Mucosa of descending colon (tissue), 3 donors: ENCODE measurements at regions not wholly inside any gene's neighbourhood (a gene's known extent, or its start where the extent isn't known, plus 50 kb on each side); places are given as distances from the start of the nearest gene placed in this dataset.
"Not testable (repeated sequence)": the region's sequence is repeated elsewhere in the genome, so short reads cannot be mapped to it uniquely, and the experiment has no call there.

Experiments
- ATAC-seq: fragments of 200-7000 bp; cut with Tn5 transposase; one replicate; pipeline ENCODE4 v1.9.1; 2020; ENCODE audit warnings: mild to moderate bottlenecking, moderate library complexity
- DNase-seq, 3 donors: peaks; one replicate each; pipeline ENCODE4 v3.0.0-alpha.2; 2020
- H3K36me3 ChIP-seq: fragments of 200-600 bp; one replicate; pipeline ENCODE4 v1.8.0; 2021; ENCODE audit warnings: low read depth, mild to moderate bottlenecking
- H3K4me1 ChIP-seq: fragments of 200-600 bp; one replicate; pipeline ENCODE4 v1.8.0; 2021; ENCODE audit warnings: low read depth, mild to moderate bottlenecking
- H3K4me3 ChIP-seq: fragments of 200-600 bp; one replicate; pipeline ENCODE4 v1.8.0; 2021; ENCODE audit warnings: mild to moderate bottlenecking
- H3K9me3 ChIP-seq: fragments of 200-600 bp; one replicate; pipeline ENCODE4 v1.8.0; 2021; ENCODE audit warnings: mild to moderate bottlenecking
- CTCF ChIP-seq: fragments of 200-600 bp; IDR thresholded peaks from one replicate; pipeline ENCODE4 v1.8.0; 2022; ENCODE audit warnings: antibody characterized with exemption, mild to moderate bottlenecking
- intact Hi-C, 2 donors: fragments of 100-400 bp; cut with DNase I in 1 of 2; cut with micrococcal nuclease in 1 of 2; formaldehyde crosslinking; loops; one replicate each; pipeline versions ENCODE4 v1.11.0 to v1.11.1; 2022; cut with DNase I, micrococcal nuclease
- donor health status: DM: no; HTN: no; CAD: no; lungs with moderate emphysema.
- donor health status: DM: no; HTN: no; CAD: no.
- donor health status: DM: no; HTN: yes; CAD: no.

- H3K9me3 ChIP-seq, result no peaks in the 10 kb centered on the region
- no peak for TF ChIP-seq CTCF
- no peaks in the 10 kb centered on the region for H3K4me1 ChIP-seq
- H3K4me3 ChIP-seq, result no peak overlapping the region
- ATAC-seq (no peak), DNase-seq (peak in 1 of 3 donors; percentile 34)
- H3K36me3 ChIP-seq, result no peaks in the 10 kb centered on the region
- intact Hi-C loops, result no loop called here
Measured at GRCh38 chr1:193884848-193885558, 698.6 kb upstream of the B3GALT2 start.

- peaks cover 13% of the 10 kb centered on the region for H3K9me3 ChIP-seq
- H3K4me3 ChIP-seq, ATAC-seq, DNase-seq, intact Hi-C loops, H3K36me3 ChIP-seq, H3K4me1 ChIP-seq: not testable (repeated sequence)
Measured at GRCh38 chr1:193877920-193878319, 691.5 kb upstream of the B3GALT2 start.

- DNase-seq (no peak), ATAC-seq (no peak)
- H3K36me3 ChIP-seq, result no peaks in the 10 kb centered on the region
- intact Hi-C loops, result no loop called here
- no peak for TF ChIP-seq CTCF
- no peaks in the 10 kb centered on the region for H3K9me3 ChIP-seq
- H3K4me3 ChIP-seq, result no peak overlapping the region
- H3K4me1 ChIP-seq, result no peaks in the 10 kb centered on the region
Measured at GRCh38 chr1:193868425-193868824, 682.0 kb upstream of the B3GALT2 start.

GRCh38 chr1:193856261-193856660, 669.8 kb upstream of the B3GALT2 start:
- H3K4me3 ChIP-seq, result no peak overlapping the region
- no peak for DNase-seq
- TF ChIP-seq CTCF, result no peak
- ATAC-seq, result no peak
- no peaks in the 10 kb centered on the region for H3K36me3 ChIP-seq
- intact Hi-C loops, result no loop called here
- no peaks in the 10 kb centered on the region for H3K4me1 ChIP-seq
- no peaks in the 10 kb centered on the region for H3K9me3 ChIP-seq

- TF ChIP-seq CTCF, result no peak
- H3K36me3 ChIP-seq, result no peaks in the 10 kb centered on the region
- H3K4me1 ChIP-seq, result no peaks in the 10 kb centered on the region
- intact Hi-C loops, result no loop called here
- DNase-seq (no peak), ATAC-seq (no peak)
- no peaks in the 10 kb centered on the region for H3K9me3 ChIP-seq
- no peak overlapping the region for H3K4me3 ChIP-seq
Measured at GRCh38 chr1:193850745-193851144, 664.3 kb upstream of the B3GALT2 start.

GRCh38 chr1:193846876-193847604, 660.6 kb upstream of the B3GALT2 start:
- DNase-seq (no peak), ATAC-seq (no peak)
- intact Hi-C loops, result no loop called here
- Histone ChIP-seq H3K36me3 (no peaks in the 10 kb centered on the region), H3K9me3 (no peaks in the 10 kb centered on the region), H3K4me3 (no peak overlapping the region), H3K4me1 (no peaks in the 10 kb centered on the region)
- no peak for TF ChIP-seq CTCF
